ENCODE measurements at regions not wholly inside any gene's neighbourhood (a gene's known extent, or its start where the extent isn't known, plus 50 kb on each side); places are given as distances from the start of the nearest gene placed in this dataset.

DNA sequence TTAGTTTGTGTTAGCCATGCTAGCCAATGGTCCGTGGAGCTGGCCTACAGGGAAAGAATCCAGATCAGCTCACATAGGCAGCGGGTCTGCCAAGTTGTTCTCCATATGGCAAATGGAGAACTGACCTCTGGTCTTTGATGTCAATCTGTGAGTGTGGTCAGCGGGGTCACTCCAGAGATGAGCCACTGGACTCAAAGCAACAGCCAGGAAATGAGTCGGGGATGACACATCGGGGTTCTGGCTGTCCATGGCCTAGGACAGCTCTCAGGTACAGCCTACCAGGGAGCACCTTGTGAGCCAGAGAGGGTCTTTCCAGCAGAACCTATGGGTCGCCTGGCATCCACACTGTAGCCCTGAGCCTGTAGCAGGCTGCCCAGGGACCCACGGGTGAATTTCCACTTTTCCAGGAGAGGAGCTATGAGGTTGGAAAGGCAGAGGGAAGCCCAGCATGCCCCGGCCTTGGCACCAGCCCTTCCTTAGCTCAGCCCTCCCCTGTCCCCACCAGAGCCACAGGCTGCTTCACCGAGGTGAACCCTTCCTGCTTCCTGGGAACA is 203.0 kb upstream of the TNRC6C start:
- TF ChIP-seq, protein P1, sequence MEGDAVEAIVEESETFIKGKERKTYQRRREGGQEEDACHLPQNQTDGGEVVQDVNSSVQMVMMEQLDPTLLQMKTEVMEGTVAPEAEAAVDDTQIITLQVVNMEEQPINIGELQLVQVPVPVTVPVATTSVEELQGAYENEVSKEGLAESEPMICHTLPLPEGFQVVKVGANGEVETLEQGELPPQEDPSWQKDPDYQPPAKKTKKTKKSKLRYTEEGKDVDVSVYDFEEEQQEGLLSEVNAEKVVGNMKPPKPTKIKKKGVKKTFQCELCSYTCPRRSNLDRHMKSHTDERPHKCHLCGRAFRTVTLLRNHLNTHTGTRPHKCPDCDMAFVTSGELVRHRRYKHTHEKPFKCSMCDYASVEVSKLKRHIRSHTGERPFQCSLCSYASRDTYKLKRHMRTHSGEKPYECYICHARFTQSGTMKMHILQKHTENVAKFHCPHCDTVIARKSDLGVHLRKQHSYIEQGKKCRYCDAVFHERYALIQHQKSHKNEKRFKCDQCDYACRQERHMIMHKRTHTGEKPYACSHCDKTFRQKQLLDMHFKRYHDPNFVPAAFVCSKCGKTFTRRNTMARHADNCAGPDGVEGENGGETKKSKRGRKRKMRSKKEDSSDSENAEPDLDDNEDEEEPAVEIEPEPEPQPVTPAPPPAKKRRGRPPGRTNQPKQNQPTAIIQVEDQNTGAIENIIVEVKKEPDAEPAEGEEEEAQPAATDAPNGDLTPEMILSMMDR (IDR thresholded peaks at IDR 0.05; ENCODE audit: control extremely low read depth in 1 of 3, insufficient read depth in 1 of 3, low read depth in 1 of 3, low read length in 3 of 3): no peak
- TF ChIP-seq CEBPB (IDR thresholded peaks at IDR 0.05; ENCODE audit: low read depth, low read length) (no peak), CREB1 (IDR thresholded peaks at IDR 0.05) (no peak), POLR2A (IDR thresholded peaks at IDR 0.05; ENCODE audit: control extremely low read depth in 1 of 2, low read depth in 2 of 2, low read length in 2 of 2) (no peak), MAFK (IDR thresholded peaks at IDR 0.05; ENCODE audit: low read depth, low read length) (no peak), ZNF274 (IDR thresholded peaks at IDR 0.05; ENCODE audit: borderline replicate concordance, extremely low read depth, low read length) (no peak), KDM1A (IDR thresholded peaks at IDR 0.05; ENCODE audit: borderline replicate concordance, low read length) (no peak), EP300 (IDR thresholded peaks at IDR 0.05; ENCODE audit: borderline replicate concordance in 1 of 2, low read depth in 2 of 2, low read length in 2 of 2) (no peak), EZH2 (IDR thresholded peaks at IDR 0.05; ENCODE audit: low read depth, low read length, severe bottlenecking) (no peak), SRF (IDR thresholded peaks at IDR 0.05; ENCODE audit: low read depth, low read length) (no peak), NANOG (IDR thresholded peaks at IDR 0.05; ENCODE audit: insufficient read depth, low read depth, low read length, poor library complexity, severe bottlenecking) (no peak)
